Activated CD4-positive, CD25-positive, alpha-beta regulatory T cell treated with anti-CD3 and anti-CD28 coated beads, Interleukin-2, amount 50 U/mL, for 16 hours (primary cell): ENCODE measurements at regions not wholly inside any gene's neighbourhood (a gene's known extent, or its start where the extent isn't known, plus 50 kb on each side); places are given as distances from the start of the nearest gene placed in this dataset.
A peak's percentile ranks its signal among the peaks of the same experiment; 100 is the strongest.

Experiments used
- DNase-seq: peaks from one replicate; pipeline ENCODE4 v3.0.0-alpha.2; 2020; ENCODE audit warnings: low read depth, low spot score

- no peak for DNase-seq
Measured at GRCh38 chr10:63708421-63708820, 187.2 kb downstream of the REEP3 start.

- no peak for DNase-seq
Measured at GRCh38 chr10:63710703-63711102, 189.5 kb downstream of the REEP3 start.

- DNase-seq: no peak
Measured at GRCh38 chr10:63711361-63711760, 190.2 kb downstream of the REEP3 start.

- DNase-seq: no peak
Measured at GRCh38 chr10:63711867-63712716, 190.9 kb downstream of the REEP3 start.

GRCh38 chr10:63712717-63713115 lies 191.5 kb downstream of the REEP3 start:
- DNase-seq: no peak

- DNase-seq: no peak
Measured at GRCh38 chr10:63713191-63714144, 192.3 kb downstream of the REEP3 start.

- DNase-seq: no peak
Measured at GRCh38 chr10:63716016-63716580, 194.9 kb downstream of the REEP3 start.

GRCh38 chr10:63717027-63717715 lies 196.0 kb downstream of the REEP3 start:
- no peak for DNase-seq

GRCh38 chr10:63718006-63718405 lies 196.8 kb downstream of the REEP3 start:
- no peak for DNase-seq

GRCh38 chr10:63718421-63718820 lies 197.2 kb downstream of the REEP3 start:
- no peak for DNase-seq

GRCh38 chr10:63719226-63719856 lies 198.1 kb downstream of the REEP3 start:
- no peak for DNase-seq

GRCh38 chr10:63720072-63720537 lies 198.9 kb downstream of the REEP3 start:
- peak; percentile 15 for DNase-seq

- DNase-seq: no peak
Measured at GRCh38 chr10:63720676-63721075, 199.5 kb downstream of the REEP3 start.

GRCh38 chr10:63722537-63722936 lies 201.3 kb downstream of the REEP3 start:
- no peak for DNase-seq

- no peak for DNase-seq
Measured at GRCh38 chr10:63723320-63723719, 202.1 kb downstream of the REEP3 start.

- no peak for DNase-seq
Measured at GRCh38 chr10:63723741-63724140, 202.5 kb downstream of the REEP3 start.

- no peak for DNase-seq
Measured at GRCh38 chr10:63724922-63725321, 203.7 kb downstream of the REEP3 start.

GRCh38 chr10:63726867-63727266 lies 205.7 kb downstream of the REEP3 start:
- no peak for DNase-seq

- no peak for DNase-seq
Measured at GRCh38 chr10:63727636-63728035, 206.4 kb downstream of the REEP3 start.

- DNase-seq: no peak
Measured at GRCh38 chr10:63735305-63735704, 214.1 kb downstream of the REEP3 start.

- no peak for DNase-seq
Measured at GRCh38 chr10:63738410-63738809, 217.2 kb downstream of the REEP3 start.
